ENCODE measurements at regions not wholly inside any gene's neighbourhood (a gene's known extent, or its start where the extent isn't known, plus 50 kb on each side); places are given as distances from the start of the nearest gene placed in this dataset.

- Histone ChIP-seq H3K27me3 (no peaks in the 10 kb centered on the region), H3K4me3 (no peak overlapping the region), H3K9me3 (no peaks in the 10 kb centered on the region), H3K4me1 (no peaks in the 10 kb centered on the region), H3K27ac (no peak overlapping the region), H3K36me3 (no peaks in the 10 kb centered on the region)
- TF ChIP-seq POLR2A (IDR thresholded peaks at IDR 0.05): no peak
- no peak for TF ChIP-seq CTCF (IDR thresholded peaks at IDR 0.05 in 4 of 5, conservative IDR thresholded peaks at IDR 0.05 in 1 of 5)
- no peak for ATAC-seq
- intact Hi-C loops (cut with DNase I; ENCODE audit: low total_unique reads): no loop called here
- no peak for DNase-seq
- in situ Hi-C loops (cut with MboI; ENCODE audit: low sequenced_read_pairs in 4 of 4): no loop called here
Observed at GRCh38 chr2:176748662-176749061, 463.9 kb upstream of the HNRNPA3 start.

- TF ChIP-seq POLR2A (IDR thresholded peaks at IDR 0.05): no peak
- TF ChIP-seq CTCF (IDR thresholded peaks at IDR 0.05 in 4 of 5, conservative IDR thresholded peaks at IDR 0.05 in 1 of 5): no peak
- no peaks in the 10 kb centered on the region for H3K27me3 ChIP-seq
- no peaks in the 10 kb centered on the region for H3K4me1 ChIP-seq
- DNase-seq (no peak), ATAC-seq (no peak)
- H3K36me3 ChIP-seq: no peaks in the 10 kb centered on the region
- no peak overlapping the region for H3K4me3 ChIP-seq
- H3K9me3 ChIP-seq: no peaks in the 10 kb centered on the region
- no peak overlapping the region for H3K27ac ChIP-seq
- in situ Hi-C loops (cut with MboI; ENCODE audit: low sequenced_read_pairs in 4 of 4): no loop called here
- intact Hi-C loops (cut with DNase I; ENCODE audit: low total_unique reads): no loop called here
Observed at GRCh38 chr2:176751314-176752227, 461.0 kb upstream of the HNRNPA3 start.

- intact Hi-C loops (cut with DNase I; ENCODE audit: low total_unique reads) (no loop called here), in situ Hi-C loops (cut with MboI; ENCODE audit: low sequenced_read_pairs in 4 of 4) (no loop called here)
- Histone ChIP-seq H3K36me3 (no peaks in the 10 kb centered on the region), H3K4me3 (no peak overlapping the region), H3K4me1 (no peaks in the 10 kb centered on the region), H3K9me3 (no peaks in the 10 kb centered on the region), H3K27ac (no peak overlapping the region), H3K27me3 (no peaks in the 10 kb centered on the region)
- TF ChIP-seq POLR2A (IDR thresholded peaks at IDR 0.05): no peak
- TF ChIP-seq CTCF (IDR thresholded peaks at IDR 0.05 in 4 of 5, conservative IDR thresholded peaks at IDR 0.05 in 1 of 5): no peak
- ATAC-seq: no peak
- DNase-seq: no peak
Observed at GRCh38 chr2:176752295-176752694, 460.3 kb upstream of the HNRNPA3 start.

GRCh38 chr2:176753205-176753604, 459.4 kb upstream of the HNRNPA3 start:
- in situ Hi-C loops (cut with MboI; ENCODE audit: low sequenced_read_pairs in 4 of 4) (no loop called here), intact Hi-C loops (cut with DNase I; ENCODE audit: low total_unique reads) (no loop called here)
- Histone ChIP-seq H3K27ac (no peak overlapping the region), H3K9me3 (no peaks in the 10 kb centered on the region), H3K4me1 (no peaks in the 10 kb centered on the region), H3K27me3 (no peaks in the 10 kb centered on the region), H3K4me3 (no peak overlapping the region), H3K36me3 (no peaks in the 10 kb centered on the region)
- ATAC-seq: no peak
- TF ChIP-seq POLR2A (IDR thresholded peaks at IDR 0.05): no peak
- TF ChIP-seq CTCF (IDR thresholded peaks at IDR 0.05 in 4 of 5, conservative IDR thresholded peaks at IDR 0.05 in 1 of 5): no peak
- DNase-seq: no peak
